Skin epidermis (tissue), 12 donors: ENCODE measurements at regions not wholly inside any gene's neighbourhood (a gene's known extent, or its start where the extent isn't known, plus 50 kb on each side); places are given as distances from the start of the nearest gene placed in this dataset.

Source experiments
- H3K27ac ChIP-seq, 21 experiments: fragments of 200-600 bp; sonication (generic) in 11 of 21; one replicate each; pipeline ENCODE4 v1.5.0; 2020; ENCODE audit warnings: mild to moderate bottlenecking in 3 of 21, inconsistent platforms in 2 of 21, moderate library complexity in 2 of 21
- H3K4me3 ChIP-seq, 7 experiments: fragments of 200-600 bp; sonication (generic) in 2 of 7; one replicate each; pipeline ENCODE4 v1.5.0; 2020; ENCODE audit warnings: inconsistent platforms in 2 of 7, mild to moderate bottlenecking in 2 of 7, moderate library complexity in 1 of 7

DNA sequence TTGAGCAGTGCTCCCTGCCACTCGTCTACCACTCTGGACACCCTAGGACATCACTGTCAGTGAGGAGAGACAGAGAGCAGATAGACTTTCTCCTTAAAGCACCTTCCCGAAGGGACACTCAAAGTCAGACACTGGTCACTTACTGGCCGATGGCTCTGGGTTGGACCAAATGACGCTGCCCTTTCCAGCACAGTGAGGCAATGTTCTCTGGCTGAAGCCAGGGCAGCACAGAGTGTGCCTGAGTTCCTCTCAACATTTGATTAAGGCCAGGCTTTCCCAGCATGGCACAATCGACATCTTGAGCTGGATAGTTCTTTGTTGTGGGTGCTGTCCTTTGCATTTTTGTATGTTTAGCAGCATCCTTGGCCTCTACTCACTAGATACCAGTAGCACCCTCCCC lies 206.2 kb downstream of the CSNK2A3 start:
- Histone ChIP-seq H3K4me3 (no peak overlapping the region), H3K27ac (peak overlapping the region in 1 of 21 experiments; percentile 40)

DNA sequence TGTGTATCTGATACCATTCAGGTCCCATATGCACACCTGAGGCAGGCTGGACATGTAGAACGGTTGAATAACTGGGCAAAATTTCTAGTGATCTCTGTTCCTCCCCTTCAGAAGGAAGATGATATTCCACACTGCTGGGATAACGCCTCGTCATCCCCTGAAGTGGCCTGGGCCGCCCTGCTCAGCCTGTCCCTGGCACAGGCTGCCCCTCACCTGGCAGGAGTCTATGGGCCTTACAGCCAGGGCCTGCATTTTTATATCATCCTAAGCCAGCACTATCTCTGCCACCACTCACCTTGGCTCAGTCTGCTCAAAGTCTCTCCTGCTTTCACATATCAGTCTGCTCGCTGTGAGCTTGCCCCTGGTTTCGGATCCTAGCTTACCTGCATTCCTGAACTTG lies 209.2 kb downstream of the CSNK2A3 start:
- Histone ChIP-seq H3K27ac (no peak overlapping the region), H3K4me3 (no peak overlapping the region)

DNA sequence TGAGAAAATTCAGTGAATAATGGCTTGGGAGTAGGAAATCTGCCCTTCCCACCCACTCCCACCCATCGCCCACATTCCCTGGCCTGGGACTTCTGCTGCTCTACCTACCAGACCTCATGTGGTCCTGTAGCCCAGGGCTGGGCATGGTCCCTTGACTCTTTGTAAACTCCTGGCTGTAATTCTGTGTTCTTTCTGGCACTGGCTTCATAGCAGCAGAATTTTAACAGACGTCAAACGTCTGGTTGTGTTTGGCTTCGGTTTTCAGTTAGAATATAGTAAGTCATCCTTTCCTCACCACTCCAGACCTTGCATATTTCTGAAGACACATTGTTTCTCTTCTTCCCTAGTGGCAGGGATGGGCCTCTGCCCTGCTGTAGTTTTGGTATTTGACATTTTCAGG lies 210.6 kb downstream of the CSNK2A3 start:
- H3K4me3 ChIP-seq, result no peak overlapping the region
- peak overlapping the region in 3 of 21 experiments; percentile 35 to 57 (median 49) for H3K27ac ChIP-seq

DNA sequence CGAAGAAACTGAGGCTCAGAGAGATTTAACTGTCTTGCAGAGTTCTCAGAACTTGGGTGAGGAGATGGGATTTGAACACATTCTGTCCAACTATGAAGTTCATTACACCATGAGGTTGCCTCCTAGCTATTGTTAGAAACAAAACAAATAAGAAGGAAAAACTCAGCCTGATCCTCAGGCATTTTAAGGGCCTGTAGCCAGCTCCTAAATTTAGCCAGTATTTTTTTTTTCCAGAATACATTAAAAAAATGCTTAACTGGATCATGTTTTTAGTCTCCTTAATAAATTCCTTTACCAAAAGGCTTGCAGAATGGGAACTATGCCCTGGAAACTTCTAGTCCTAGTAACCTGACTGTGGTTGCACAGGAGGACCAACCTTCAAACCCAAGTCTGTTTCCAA lies 212.0 kb downstream of the CSNK2A3 start:
- Histone ChIP-seq H3K27ac (peak overlapping the region in 3 of 21 experiments; percentile 36 to 66 (median 51)), H3K4me3 (no peak overlapping the region)

GRCh38 chr11:11140510-11140909 lies 212.5 kb downstream of the CSNK2A3 start:
- peak overlapping the region in 3 of 21 experiments; percentile 20 to 51 (median 36) for H3K27ac ChIP-seq
- H3K4me3 ChIP-seq, result no peak overlapping the region

DNA sequence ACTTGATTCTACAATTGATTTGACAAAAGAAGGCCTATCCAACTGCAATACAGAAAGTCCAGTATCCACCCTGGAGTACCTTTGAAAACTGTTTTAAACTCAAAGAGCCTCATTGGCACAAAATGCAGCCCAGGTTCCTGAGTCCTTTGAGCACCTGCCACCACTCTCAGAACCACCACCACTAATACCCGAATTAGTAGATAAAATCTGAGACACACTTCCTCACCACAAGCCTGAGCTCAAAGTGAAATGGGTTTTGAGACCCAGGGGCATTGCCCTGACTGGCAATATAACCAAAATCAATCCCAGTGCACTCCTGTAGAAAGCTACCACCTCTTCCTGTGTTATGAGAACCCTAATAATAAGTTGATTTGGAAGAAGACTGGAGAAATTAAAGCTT lies 215.7 kb downstream of the CSNK2A3 start:
- H3K27ac ChIP-seq, result no peak overlapping the region

GRCh38 chr11:11135820-11136476 lies 217.1 kb downstream of the CSNK2A3 start:
- H3K4me3 ChIP-seq, result no peak overlapping the region
- peak overlapping the region in 7 of 21 experiments; percentile 2 to 67 (median 24) for H3K27ac ChIP-seq

More for the DNA sequence above, 215.7 kb downstream of the CSNK2A3 start:
- no peak overlapping the region for H3K4me3 ChIP-seq

DNA sequence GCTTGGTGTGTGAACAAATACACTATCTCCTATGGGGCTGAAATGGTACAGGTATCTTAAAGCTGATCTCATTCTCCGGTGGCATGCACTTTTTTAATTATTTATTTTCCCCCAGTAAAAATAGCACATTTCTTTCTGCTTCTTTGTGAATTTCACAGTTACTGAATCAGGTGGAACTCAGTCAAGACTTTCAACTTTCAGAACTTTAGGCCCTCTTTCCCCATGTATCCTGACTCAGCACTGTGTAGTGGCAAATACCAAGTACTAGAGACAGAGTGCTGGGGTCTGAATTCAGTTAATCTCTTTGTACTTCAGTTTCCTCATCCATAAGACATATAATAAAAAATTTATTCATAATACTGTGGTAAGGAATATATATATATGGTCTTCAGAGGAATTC lies 223.9 kb downstream of the CSNK2A3 start:
- H3K4me3 ChIP-seq, result no peak overlapping the region
- H3K27ac ChIP-seq, result no peak overlapping the region

DNA sequence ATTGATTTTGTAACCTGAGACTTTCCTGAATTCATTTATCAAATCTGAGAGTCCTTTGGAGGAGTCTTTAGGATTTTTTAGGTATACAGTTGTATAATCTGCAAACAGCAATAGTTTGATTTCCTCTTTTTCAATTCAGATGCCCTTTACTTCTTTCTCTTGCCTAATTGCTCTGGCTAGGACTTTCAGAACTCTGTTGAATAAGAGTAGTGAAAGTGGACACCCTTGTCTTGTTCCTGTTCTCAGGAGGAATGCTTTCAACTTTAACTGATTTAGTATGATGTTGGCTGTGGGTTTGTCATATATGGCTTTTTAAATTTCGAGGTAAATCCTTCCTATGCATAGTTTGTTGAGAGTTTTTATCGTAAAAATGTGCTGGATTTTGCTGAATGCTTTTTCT lies 227.4 kb downstream of the CSNK2A3 start:
- Histone ChIP-seq H3K27ac (no peak overlapping the region), H3K4me3 (no peak overlapping the region)

DNA sequence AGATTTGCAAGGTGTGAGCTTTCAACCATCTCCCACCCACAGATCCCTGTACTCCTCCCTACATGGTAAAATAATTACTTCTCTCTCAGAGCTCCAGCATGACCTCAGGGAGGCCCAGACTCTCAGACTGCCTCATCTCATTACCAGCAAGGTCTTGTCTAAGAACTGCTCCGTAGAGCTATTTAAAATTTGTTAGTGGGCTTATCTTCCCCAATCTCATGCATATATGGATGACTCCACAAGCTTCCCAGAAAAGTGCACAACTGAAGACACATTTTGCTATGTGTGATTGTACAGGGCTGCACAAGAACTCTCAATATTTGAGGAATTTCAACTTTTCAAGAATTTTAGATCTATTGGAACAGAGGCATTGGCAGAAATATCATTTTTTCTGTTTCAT lies 230.3 kb downstream of the CSNK2A3 start:
- H3K4me3 ChIP-seq, result no peak overlapping the region
- H3K27ac ChIP-seq, result no peak overlapping the region

DNA sequence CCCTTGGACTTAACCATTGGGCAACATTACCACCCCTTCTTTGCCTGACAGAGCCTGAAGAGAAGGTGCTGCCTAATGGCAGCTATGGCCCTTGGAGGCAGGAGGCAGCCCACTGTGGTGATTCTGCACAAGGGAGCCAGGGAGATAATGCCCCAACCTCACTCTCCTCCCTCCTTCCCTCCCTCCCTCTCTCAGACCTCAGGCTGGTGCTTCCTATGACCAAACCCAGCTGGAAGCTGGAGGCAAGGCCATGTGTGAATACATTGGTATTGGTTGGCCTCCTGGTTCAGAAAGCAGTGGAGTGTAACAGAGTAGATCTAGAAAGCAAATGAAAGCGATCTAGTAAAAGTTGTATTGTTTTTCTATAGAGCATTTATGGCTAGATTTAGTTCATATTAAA lies 233.1 kb downstream of the CSNK2A3 start:
- H3K27ac ChIP-seq, result no peak overlapping the region
- H3K4me3 ChIP-seq, result no peak overlapping the region

DNA sequence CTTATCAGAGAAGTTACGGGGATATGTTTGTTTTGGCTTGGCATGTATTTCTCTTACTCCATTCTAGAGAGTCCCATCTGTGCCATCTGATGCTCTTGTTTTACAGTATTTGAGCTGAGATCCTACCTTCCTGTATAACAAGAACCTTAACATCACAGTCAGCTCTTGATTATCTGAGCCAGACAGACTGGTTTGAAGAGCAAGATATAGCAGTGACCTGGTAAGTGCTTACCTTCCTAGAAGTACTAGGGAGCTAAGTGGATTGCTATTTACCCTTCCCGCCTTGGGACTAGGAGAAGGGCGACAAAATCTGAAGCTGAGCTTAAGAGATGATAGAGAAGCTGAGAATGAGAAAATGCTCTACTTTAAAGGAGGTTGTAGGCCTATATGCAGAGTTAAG lies 235.3 kb downstream of the CSNK2A3 start:
- no peak overlapping the region for H3K4me3 ChIP-seq
- no peak overlapping the region for H3K27ac ChIP-seq

- H3K4me3 ChIP-seq, result no peak overlapping the region
- H3K27ac ChIP-seq, result no peak overlapping the region
Measured at GRCh38 chr11:11115475-11115874, 237.6 kb downstream of the CSNK2A3 start.

DNA sequence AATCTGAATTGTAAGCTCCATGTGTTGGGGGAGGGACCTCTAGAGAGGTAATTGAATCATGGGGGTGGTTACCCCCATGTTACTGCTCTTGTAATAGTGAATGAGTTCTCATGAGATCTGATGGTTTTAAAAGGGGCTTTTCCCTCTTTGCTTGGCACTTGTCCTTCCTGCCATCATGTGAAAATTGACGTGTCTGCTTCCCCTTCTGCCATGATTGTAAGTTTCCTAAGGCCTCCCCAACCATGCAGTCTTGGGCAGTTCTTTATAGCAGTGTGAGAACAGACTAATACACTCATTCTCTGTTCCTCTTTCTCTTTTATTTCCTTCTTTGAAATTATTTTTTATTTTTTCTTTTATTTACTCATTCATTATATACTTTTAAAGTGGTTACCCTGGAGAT lies 239.4 kb downstream of the CSNK2A3 start:
- H3K4me3 ChIP-seq, result no peak overlapping the region

DNA sequence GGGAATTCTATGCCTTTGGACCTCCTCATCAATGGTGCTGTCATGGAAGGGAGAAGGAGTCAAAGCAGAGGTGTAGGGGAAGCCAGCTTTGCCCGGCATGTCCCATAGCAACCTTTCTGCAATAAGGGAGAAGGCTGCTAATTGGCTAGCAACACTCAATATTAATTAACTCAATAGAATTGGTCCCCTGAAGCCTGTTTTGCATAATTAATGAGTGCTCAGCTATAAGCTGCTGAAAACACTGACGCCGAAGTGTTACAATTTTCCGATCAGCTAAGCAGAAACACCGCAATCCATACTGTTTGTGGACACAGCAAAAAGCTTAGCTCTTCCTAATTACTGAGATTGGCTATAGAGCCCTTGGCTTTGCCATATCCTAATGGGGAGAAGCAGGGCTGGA lies 245.0 kb downstream of the CSNK2A3 start:
- Histone ChIP-seq H3K27ac (no peak overlapping the region), H3K4me3 (no peak overlapping the region)

More for the DNA sequence above, 239.4 kb downstream of the CSNK2A3 start:
- H3K27ac ChIP-seq, result no peak overlapping the region

DNA sequence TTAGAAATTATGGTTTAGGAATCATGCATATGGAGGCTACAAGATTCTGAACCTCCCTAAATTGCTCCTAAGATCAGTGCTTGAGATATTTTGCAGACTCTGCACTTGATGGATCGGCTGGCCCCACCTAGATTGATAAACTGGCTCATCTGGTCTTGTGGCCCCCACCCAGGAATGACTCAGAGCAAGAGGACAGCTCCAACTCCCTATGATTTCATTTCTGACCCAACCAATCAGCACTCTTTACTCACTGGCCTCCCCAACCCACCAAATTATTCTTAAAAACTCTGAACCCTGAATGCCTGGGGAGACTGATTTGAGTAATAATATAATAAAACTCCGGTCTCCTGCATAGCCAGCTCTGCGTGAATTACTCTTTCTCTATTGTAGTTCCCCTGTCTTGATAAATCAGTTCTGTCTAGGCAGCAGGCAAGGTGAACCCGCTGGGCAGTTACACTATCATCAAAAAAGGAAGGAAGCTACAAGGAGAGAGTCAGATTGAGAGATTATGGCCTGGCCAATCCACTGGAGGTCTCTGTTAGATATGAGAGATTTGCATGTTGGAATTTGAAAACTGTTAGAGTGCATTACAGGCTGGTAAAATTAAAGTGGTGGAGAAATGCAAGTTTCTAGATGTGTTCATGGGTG lies 245.8 kb downstream of the CSNK2A3 start:
- H3K27ac ChIP-seq, result peak overlapping the region in 2 of 21 experiments; percentile 7 to 27

DNA sequence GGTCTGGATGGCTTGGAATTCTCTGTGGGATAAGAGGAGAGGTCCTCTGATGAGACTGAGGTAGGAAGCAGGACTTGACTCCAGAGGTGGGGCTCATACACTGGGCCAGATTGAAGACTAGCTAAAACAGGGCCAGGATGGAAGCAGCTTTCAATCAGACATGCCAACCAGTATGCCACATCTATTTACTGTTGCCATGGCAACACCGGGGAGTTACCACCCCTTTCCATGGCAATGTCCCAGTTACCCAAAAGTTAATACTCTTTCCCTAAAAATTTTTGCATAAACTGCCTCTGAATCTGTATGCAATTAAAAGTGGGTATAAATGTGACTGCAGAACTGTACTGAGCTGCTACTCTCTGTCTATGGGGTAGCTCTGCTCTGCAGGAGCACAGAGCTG lies 247.5 kb upstream of the ZBED5 start:
- Histone ChIP-seq H3K27ac (no peak overlapping the region), H3K4me3 (no peak overlapping the region)

More for the DNA sequence above, 245.8 kb downstream of the CSNK2A3 start:
- H3K4me3 ChIP-seq, result no peak overlapping the region

GRCh38 chr11:11095831-11096723 lies 238.2 kb upstream of the ZBED5 start:
- no peak overlapping the region for H3K4me3 ChIP-seq
- no peak overlapping the region for H3K27ac ChIP-seq

DNA sequence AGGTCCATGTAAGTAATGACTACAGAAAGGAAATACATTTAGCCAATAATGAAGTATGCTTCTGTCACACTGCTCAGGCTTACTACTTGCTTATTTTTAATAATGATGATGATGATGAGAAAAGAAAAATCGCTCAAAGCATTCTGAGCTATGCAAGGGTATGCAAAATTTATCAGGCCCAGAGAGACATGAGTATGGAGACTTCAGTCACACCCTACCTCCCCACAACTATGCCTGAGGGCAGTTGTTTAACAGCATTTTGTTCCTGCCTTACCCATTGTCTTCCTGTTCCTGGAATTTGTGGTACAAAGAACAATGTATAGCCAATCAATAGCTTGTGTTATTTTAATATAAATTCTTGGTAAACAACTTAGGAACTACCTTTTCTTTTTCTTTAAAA lies 232.6 kb upstream of the ZBED5 start:
- H3K27ac ChIP-seq, result no peak overlapping the region
- no peak overlapping the region for H3K4me3 ChIP-seq

GRCh38 chr11:11089805-11090204 lies 232.0 kb upstream of the ZBED5 start:
- Histone ChIP-seq H3K27ac (no peak overlapping the region), H3K4me3 (no peak overlapping the region)

GRCh38 chr11:11086979-11087378 lies 229.1 kb upstream of the ZBED5 start:
- H3K27ac ChIP-seq, result no peak overlapping the region
- H3K4me3 ChIP-seq, result no peak overlapping the region
